Epithelial cell of esophagus (primary cell): ENCODE measurements at regions not wholly inside any gene's neighbourhood (a gene's known extent, or its start where the extent isn't known, plus 50 kb on each side); places are given as distances from the start of the nearest gene placed in this dataset.

ENCODE experiments used
- DNase-seq: peaks from one replicate; pipeline ENCODE4 v3.0.0; 2010; ENCODE audit warnings: low read depth
- H3K4me3 ChIP-seq: 2 replicates; pipeline ENCODE4 v1.5.1; 2011; ENCODE audit warnings: mild to moderate bottlenecking, low read length, control low read depth
- TF ChIP-seq, protein P1 (sequence below): IDR thresholded peaks from 2 replicates; pipeline ENCODE4 v1.5.1; 2011; ENCODE audit warnings: low read depth, mild to moderate bottlenecking, low read length, control low read depth, inconsistent platforms; ENCODE audit not compliant: insufficient read depth; ENCODE audit errors: missing control alignments

DNA sequence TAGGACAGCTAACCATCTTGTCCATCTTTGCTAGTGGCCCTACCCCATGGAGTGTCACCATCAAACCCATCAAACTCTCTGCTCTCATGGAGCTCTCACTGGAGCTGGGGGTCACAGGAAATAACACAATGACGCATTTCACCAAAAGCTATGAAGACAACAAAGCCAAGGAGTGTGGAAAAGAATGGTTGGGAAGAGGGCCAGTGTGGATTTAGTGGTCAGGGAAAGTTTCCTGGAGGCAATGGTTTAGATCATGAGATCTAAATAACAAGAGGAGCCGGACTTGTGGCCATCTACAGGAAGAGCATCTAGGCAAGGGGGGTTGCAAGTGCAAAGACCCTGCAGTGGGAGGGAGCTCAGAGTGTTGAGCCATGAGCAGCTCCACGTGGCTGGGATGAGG, 189.5 kb downstream of the BMP7 start:
- no peak for DNase-seq
- H3K4me3 ChIP-seq = no peak overlapping the region
- TF ChIP-seq, protein P1, sequence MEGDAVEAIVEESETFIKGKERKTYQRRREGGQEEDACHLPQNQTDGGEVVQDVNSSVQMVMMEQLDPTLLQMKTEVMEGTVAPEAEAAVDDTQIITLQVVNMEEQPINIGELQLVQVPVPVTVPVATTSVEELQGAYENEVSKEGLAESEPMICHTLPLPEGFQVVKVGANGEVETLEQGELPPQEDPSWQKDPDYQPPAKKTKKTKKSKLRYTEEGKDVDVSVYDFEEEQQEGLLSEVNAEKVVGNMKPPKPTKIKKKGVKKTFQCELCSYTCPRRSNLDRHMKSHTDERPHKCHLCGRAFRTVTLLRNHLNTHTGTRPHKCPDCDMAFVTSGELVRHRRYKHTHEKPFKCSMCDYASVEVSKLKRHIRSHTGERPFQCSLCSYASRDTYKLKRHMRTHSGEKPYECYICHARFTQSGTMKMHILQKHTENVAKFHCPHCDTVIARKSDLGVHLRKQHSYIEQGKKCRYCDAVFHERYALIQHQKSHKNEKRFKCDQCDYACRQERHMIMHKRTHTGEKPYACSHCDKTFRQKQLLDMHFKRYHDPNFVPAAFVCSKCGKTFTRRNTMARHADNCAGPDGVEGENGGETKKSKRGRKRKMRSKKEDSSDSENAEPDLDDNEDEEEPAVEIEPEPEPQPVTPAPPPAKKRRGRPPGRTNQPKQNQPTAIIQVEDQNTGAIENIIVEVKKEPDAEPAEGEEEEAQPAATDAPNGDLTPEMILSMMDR = no peak

DNA sequence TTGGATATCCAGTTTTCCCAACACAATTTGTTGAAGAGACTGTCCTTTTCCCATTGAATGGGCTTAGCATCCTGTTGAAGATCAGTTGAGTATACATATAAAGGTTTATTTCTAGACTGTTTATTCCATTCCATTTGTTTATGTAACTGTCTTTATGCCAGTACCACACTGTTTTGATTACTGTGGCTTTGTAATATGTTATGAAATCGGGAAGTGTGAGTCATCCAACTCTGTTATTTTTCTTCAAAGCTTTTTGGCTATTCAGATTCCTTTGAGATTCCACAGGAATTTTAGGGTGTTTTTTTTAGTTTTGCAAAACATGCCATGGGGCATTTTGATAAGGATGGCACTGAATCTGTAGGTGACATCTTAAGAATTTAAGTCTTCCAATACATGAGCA, 188.3 kb downstream of the BMP7 start:
- no peak overlapping the region for H3K4me3 ChIP-seq
- TF ChIP-seq, protein P1 = no peak
- no peak for DNase-seq

DNA sequence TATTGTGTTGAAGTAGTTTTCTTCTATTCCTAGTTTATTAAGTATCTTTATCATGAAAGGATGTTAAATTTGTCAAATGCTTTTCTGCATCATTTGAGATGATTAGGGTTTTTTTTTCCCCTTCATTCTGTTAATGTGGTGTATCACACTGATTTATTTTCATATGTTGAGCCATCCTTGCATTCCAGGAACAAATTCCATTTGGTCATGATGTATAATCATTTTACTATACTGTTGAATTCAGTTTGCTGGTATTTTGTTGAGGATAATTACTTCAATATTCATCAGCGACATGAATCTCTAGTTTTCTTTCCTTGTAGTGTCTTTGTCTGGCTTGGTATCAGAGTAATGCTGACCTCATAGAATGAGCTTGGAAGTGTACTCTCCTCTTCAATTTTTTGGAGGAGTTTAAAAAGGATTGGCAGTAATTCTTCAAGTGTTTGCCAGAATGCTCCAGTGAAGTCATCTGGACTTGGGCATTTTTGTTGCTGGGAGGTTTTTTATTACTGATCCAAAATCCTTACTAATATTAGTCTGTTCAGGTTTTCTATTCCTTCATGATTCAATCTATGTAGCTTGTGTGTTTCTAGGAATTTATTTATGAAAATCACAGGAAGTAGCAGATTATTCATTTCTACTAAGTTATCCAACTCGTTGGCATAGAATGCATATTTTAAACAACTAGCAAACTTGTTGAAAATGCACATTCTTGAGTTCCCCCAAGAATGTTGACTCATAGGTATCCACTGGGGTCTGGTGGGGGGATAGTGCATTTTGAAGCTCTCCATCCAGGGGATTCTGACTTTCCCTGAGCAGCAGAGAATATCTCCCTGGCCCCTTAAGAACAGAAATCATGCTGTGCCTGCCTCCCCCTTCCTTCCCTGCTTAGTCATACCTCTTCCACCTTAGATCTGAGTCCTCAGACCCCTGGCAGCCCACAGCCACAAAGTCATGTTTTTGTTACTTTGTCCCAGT, 187.1 kb downstream of the BMP7 start:
- no peak overlapping the region for H3K4me3 ChIP-seq
- TF ChIP-seq, protein P1 = no peak
- DNase-seq = no peak

DNA sequence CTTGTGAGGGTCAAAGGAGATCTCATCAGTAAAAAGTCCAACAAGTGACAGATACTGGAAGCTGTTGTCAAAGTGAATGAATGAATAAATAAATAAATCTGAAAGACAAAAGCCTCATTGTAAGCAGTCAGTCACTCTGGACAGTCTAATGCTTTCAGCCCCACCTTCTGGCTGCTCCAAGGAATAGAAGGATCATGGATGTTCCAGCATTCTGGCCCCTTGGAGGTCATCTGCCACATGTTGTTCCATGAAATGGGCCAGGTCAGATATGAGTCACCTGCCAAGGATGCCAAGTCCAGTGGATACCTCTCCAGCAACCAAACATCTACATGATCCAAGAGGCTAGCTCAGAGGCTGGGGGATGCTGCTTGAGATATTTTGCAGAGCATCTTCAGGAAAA, 185.6 kb downstream of the BMP7 start:
- no peak for DNase-seq
- TF ChIP-seq, protein P1 = no peak

DNA sequence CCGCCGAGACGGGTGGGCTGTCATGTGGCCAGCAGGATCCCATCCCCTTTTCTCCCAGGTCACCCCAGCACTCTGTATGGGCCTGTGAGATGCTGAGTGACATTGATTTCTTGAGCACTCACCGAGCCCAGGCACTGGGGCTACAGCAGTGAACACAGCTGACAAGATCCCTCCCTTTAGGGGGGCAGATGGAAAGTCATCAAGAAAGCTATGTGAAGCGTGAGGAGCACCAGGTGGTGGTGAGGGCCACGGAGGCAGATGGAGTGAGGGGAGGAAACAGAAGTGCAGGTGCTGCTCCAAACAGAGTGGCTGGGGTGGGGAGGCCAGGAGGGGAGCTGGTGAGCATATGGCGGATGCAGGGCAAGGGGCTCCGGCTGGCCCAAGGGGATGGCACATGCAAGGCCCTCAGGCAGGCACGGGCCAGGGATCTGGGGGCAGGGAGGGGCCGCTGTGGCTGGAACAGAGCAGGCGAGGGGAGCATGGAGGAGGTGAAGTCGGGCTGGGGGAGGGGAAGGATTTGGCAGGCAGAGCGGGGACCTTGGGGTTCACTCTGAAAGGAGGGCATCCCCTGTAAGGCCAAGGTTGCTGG, 184.0 kb downstream of the BMP7 start:
- H3K4me3 ChIP-seq = no peak overlapping the region
- DNase-seq = no peak
- TF ChIP-seq, protein P1 = no peak

More for the DNA sequence above, 185.6 kb downstream of the BMP7 start:
- no peak overlapping the region for H3K4me3 ChIP-seq

DNA sequence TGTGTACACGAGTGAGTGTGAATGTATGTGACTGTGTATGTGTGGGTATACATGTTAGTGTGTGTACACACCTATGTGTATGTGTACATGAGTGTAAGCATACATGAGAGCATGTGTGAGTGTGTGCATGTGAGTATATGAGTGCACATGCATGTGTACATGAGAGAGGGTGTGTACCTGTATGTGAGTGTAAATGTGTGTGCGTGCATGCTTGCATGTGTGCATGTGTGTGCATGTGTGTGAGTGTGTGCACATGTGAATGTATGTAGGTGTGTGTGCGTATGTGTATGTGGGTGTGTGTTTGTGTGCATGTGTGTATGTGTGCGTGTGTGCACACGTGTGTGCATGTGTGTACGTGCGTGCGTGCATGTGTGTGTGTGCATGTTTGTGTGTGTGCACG, 183.4 kb downstream of the BMP7 start:
- TF ChIP-seq, protein P1 = no peak
- no peak overlapping the region for H3K4me3 ChIP-seq
- no peak for DNase-seq
